GM12878 (cell line): ENCODE measurements at regions not wholly inside any gene's neighbourhood (a gene's known extent, or its start where the extent isn't known, plus 50 kb on each side); places are given as distances from the start of the nearest gene placed in this dataset.

Experiments
- CBFB ChIP-seq: IDR thresholded peaks from 2 replicates; pipeline ENCODE4 v1.6.1; 2016; ENCODE audit warnings: antibody characterized with exemption, low read depth
- CEBPB ChIP-seq, 2 experiments: fragments of 150-350 bp in 1 of 2; IDR thresholded peaks; 2 replicates each; pipeline ENCODE4 v1.6.1; 2012 to 2014; ENCODE audit warnings: low read depth in 2 of 2, low read length in 2 of 2, borderline replicate concordance in 1 of 2, inconsistent platforms in 1 of 2
- CTCF ChIP-seq, 3 experiments: IDR thresholded peaks in 2 of 3; conservative IDR thresholded peaks in 1 of 3; 2 replicates each; pipeline ENCODE4 v1.5.1; 2011; ENCODE audit warnings: low read depth in 3 of 3, low read length in 3 of 3, mild to moderate bottlenecking in 3 of 3, control low read depth in 2 of 3, moderate library complexity in 2 of 3, inconsistent platforms in 1 of 3, mixed read lengths in 1 of 3; ENCODE audit not compliant: control insufficient read depth in 2 of 3, insufficient read depth in 1 of 3; ENCODE audit errors: extremely low read depth in 1 of 3
- EP300 ChIP-seq, 2 experiments: fragments of 150-350 bp in 1 of 2; IDR thresholded peaks; 2 replicates each; pipeline ENCODE4 v1.6.1; 2011 to 2012; ENCODE audit warnings: low read depth in 2 of 2, low read length in 2 of 2, borderline replicate concordance in 1 of 2, improper control_type of control experiment in 1 of 2, inconsistent platforms in 1 of 2; ENCODE audit not compliant: control insufficient read depth in 1 of 2
- MXI1 ChIP-seq: fragments of 150-350 bp; IDR thresholded peaks from 2 replicates; pipeline ENCODE4 v1.6.1; 2011; ENCODE audit warnings: low read depth, mild to moderate bottlenecking, inconsistent platforms, low read length, improper control_type of control experiment
- NR2C1 ChIP-seq: fragments of 450-650 bp; IDR thresholded peaks from 2 replicates; pipeline ENCODE4 v1.6.1; 2017; ENCODE audit warnings: antibody characterized with exemption, mild to moderate bottlenecking, moderate library complexity
- PRDM15 ChIP-seq: fragments of 450-650 bp; formaldehyde crosslinking; IDR thresholded peaks from 2 replicates; pipeline ENCODE4 v1.4.0; 2020; ENCODE audit warnings: mild to moderate bottlenecking, moderate library complexity
- SRF ChIP-seq, 2 experiments: IDR thresholded peaks; 2 replicates each; pipeline ENCODE4 v1.6.1; 2011; ENCODE audit warnings: low read depth in 2 of 2, low read length in 2 of 2, mild to moderate bottlenecking in 1 of 2, moderate library complexity in 1 of 2
- ZNF207 ChIP-seq: fragments of 450-650 bp; IDR thresholded peaks from 2 replicates; pipeline ENCODE4 v1.6.1; 2014; ENCODE audit warnings: antibody characterized with exemption, mild to moderate bottlenecking, borderline replicate concordance
- ZNF687 ChIP-seq: fragments of 450-650 bp; IDR thresholded peaks from 2 replicates; pipeline ENCODE4 v1.6.1; 2017; ENCODE audit warnings: mild to moderate bottlenecking, moderate library complexity

- TF ChIP-seq ZNF207: no peak
- TF ChIP-seq MXI1: no peak
- no peak for TF ChIP-seq EP300 (IDR thresholded peaks at IDR 0.05; ENCODE audit: borderline replicate concordance in 1 of 2, control insufficient read depth in 1 of 2, low read depth in 2 of 2, low read length in 2 of 2)
- TF ChIP-seq SRF (IDR thresholded peaks at IDR 0.05; ENCODE audit: low read depth in 2 of 2, low read length in 2 of 2): no peak
- TF ChIP-seq CTCF (IDR thresholded peaks at IDR 0.05 in 2 of 3, conservative IDR thresholded peaks at IDR 0.05 in 1 of 3; ENCODE audit: control insufficient read depth in 2 of 3, extremely low read depth in 1 of 3, insufficient read depth in 1 of 3, low read depth in 3 of 3, low read length in 3 of 3): no peak
- TF ChIP-seq NR2C1: no peak
- no peak for TF ChIP-seq CBFB
- TF ChIP-seq ZNF687: no peak
- TF ChIP-seq CEBPB (IDR thresholded peaks at IDR 0.05; ENCODE audit: borderline replicate concordance in 1 of 2, low read depth in 2 of 2, low read length in 2 of 2): no peak
- TF ChIP-seq PRDM15 (CRISPR knock-in tag): no peak
These were observed 93.2 kb upstream of the OSMR start for GRCh38 chr5:38752622-38753021.
